Esophagus muscularis mucosa (tissue), 3 donors: ENCODE measurements at regions not wholly inside any gene's neighbourhood (a gene's known extent, or its start where the extent isn't known, plus 50 kb on each side); places are given as distances from the start of the nearest gene placed in this dataset.

Experiments
- POLR2A ChIP-seq: fragments of 450-650 bp; IDR thresholded peaks from one replicate; pipeline ENCODE4 v1.6.1; 2017; ENCODE audit warnings: antibody characterized with exemption, moderate library complexity, mild to moderate bottlenecking, low read depth
- TF ChIP-seq, protein P1 (sequence below), 3 experiments: fragments of 200-600 bp in 2 of 3; fragments of 450-650 bp in 1 of 3; sonication (generic) in 2 of 3; IDR thresholded peaks; one replicate each; pipeline ENCODE4 v1.5.1; 2017 to 2019; ENCODE audit warnings: antibody characterized with exemption in 3 of 3, mild to moderate bottlenecking in 2 of 3, moderate library complexity in 1 of 3

DNA sequence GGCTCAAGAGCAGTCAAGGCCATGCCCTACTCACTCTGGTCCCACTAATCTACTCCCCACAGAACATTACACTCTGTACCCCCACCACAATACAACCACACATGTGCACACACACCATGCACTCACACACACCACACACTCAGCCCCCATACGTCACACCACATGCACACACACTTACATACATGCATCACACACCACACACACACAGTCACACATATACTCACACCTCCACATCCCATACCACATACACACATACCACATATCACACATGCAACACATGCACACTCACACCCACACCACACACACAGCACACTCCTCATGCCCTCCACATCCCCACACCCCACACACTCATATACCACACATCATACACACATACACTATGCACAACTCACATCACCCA is 67.6 kb downstream of the RASL11A start:
- TF ChIP-seq, protein P1, sequence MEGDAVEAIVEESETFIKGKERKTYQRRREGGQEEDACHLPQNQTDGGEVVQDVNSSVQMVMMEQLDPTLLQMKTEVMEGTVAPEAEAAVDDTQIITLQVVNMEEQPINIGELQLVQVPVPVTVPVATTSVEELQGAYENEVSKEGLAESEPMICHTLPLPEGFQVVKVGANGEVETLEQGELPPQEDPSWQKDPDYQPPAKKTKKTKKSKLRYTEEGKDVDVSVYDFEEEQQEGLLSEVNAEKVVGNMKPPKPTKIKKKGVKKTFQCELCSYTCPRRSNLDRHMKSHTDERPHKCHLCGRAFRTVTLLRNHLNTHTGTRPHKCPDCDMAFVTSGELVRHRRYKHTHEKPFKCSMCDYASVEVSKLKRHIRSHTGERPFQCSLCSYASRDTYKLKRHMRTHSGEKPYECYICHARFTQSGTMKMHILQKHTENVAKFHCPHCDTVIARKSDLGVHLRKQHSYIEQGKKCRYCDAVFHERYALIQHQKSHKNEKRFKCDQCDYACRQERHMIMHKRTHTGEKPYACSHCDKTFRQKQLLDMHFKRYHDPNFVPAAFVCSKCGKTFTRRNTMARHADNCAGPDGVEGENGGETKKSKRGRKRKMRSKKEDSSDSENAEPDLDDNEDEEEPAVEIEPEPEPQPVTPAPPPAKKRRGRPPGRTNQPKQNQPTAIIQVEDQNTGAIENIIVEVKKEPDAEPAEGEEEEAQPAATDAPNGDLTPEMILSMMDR (IDR thresholded peaks at IDR 0.05): no peak
- TF ChIP-seq POLR2A: no peak
